CD14-positive monocyte (primary cell): ENCODE measurements at regions not wholly inside any gene's neighbourhood (a gene's known extent, or its start where the extent isn't known, plus 50 kb on each side); places are given as distances from the start of the nearest gene placed in this dataset.

Experiments used
- DNase-seq, 3 donors: peaks; one replicate each; pipeline ENCODE4 v3.0.0-alpha.2; 2011 to 2022
- H2AFZ ChIP-seq: 2 replicates; pipeline ENCODE4 v1.6.0; 2012; ENCODE audit warnings: mild to moderate bottlenecking, low read depth, low read length, inconsistent platforms; ENCODE audit not compliant: insufficient read depth, poor library complexity, severe bottlenecking
- H3K27ac ChIP-seq, 2 donors: 1 replicate in 1 of 2; 2 replicates in 1 of 2; pipeline ENCODE4 v1.5.1; 2012 to 2013; ENCODE audit warnings: low read length in 2 of 2, control low read depth in 1 of 2, inconsistent platforms in 1 of 2, low read depth in 1 of 2, mild to moderate bottlenecking in 1 of 2
- H3K27me3 ChIP-seq, 2 donors: one replicate each; pipeline versions ENCODE4 v1.6.0 to v1.6.1; 2011 to 2013; ENCODE audit warnings: low read length in 2 of 2; ENCODE audit not compliant: control insufficient read depth in 2 of 2, insufficient read depth in 2 of 2
- H3K36me3 ChIP-seq, 2 donors: replicated peaks in 1 of 2; 1 replicate in 1 of 2; 2 replicates in 1 of 2; pipeline versions ENCODE4 v1.5.1 to v1.6.1; 2012 to 2013; ENCODE audit warnings: low read length in 2 of 2, control low read depth in 1 of 2, inconsistent platforms in 1 of 2, mild to moderate bottlenecking in 1 of 2; ENCODE audit not compliant: insufficient read depth in 2 of 2, control insufficient read depth in 1 of 2
- H3K4me1 ChIP-seq, 2 donors: 1 replicate in 1 of 2; 2 replicates in 1 of 2; pipeline versions ENCODE4 v1.5.1 to v1.6.1; 2012 to 2013; ENCODE audit warnings: low read length in 2 of 2, control low read depth in 1 of 2, inconsistent platforms in 1 of 2, mild to moderate bottlenecking in 1 of 2, moderate library complexity in 1 of 2; ENCODE audit not compliant: insufficient read depth in 2 of 2, control insufficient read depth in 1 of 2
- H3K4me2 ChIP-seq: replicated peaks from 2 replicates; pipeline ENCODE3; 2012; ENCODE audit warnings: low read length, moderate library complexity, mild to moderate bottlenecking; ENCODE audit not compliant: poor library complexity, severe bottlenecking; ENCODE audit errors: extremely low read depth
- H3K4me3 ChIP-seq, 3 experiments: fragments of 200-600 bp in 1 of 3; sonication (generic) in 1 of 3; replicated peaks in 1 of 3; 1 replicate in 2 of 3; 2 replicates in 1 of 3; pipeline ENCODE4 v1.5.1; 2011 to 2013; ENCODE audit warnings: low read length in 3 of 3, mild to moderate bottlenecking in 3 of 3, control low read depth in 2 of 3, low read depth in 2 of 3, inconsistent platforms in 1 of 3, moderate library complexity in 1 of 3
- H3K79me2 ChIP-seq: 2 replicates; pipeline ENCODE4 v1.6.0; 2012; ENCODE audit warnings: mild to moderate bottlenecking, control low read depth, inconsistent platforms, low read length, moderate library complexity; ENCODE audit not compliant: insufficient read depth
- H3K9ac ChIP-seq: 2 replicates; pipeline ENCODE4 v1.6.0; 2017; ENCODE audit warnings: low read length, mild to moderate bottlenecking; ENCODE audit not compliant: insufficient read depth, poor library complexity, severe bottlenecking
- H3K9me3 ChIP-seq, 2 donors: replicated peaks in 1 of 2; 1 replicate in 1 of 2; 2 replicates in 1 of 2; pipeline versions ENCODE4 v1.5.1 to v1.6.1; 2012 to 2013; ENCODE audit warnings: low read length in 2 of 2, control low read depth in 1 of 2; ENCODE audit not compliant: control insufficient read depth in 1 of 2, insufficient read depth in 1 of 2
- H4K20me1 ChIP-seq: 2 replicates; pipeline ENCODE4 v1.6.0; 2012; ENCODE audit warnings: mild to moderate bottlenecking, low read length, control low read depth, moderate library complexity; ENCODE audit not compliant: insufficient read depth
- H3K27ac Mint-ChIP-seq, 7 donors: one replicate each; pipeline ENCODE4 v1.8.0; 2020; ENCODE audit warnings: mild to moderate bottlenecking in 7 of 7, mixed read lengths in 7 of 7, moderate library complexity in 6 of 7, inconsistent platforms in 2 of 7
- H3K27me3 Mint-ChIP-seq, 3 donors: one replicate each; pipeline ENCODE4 v1.8.0; 2021 to 2022; ENCODE audit warnings: low read depth in 3 of 3, mild to moderate bottlenecking in 3 of 3, mixed read lengths in 3 of 3, moderate library complexity in 3 of 3, inconsistent platforms in 1 of 3
- H3K36me3 Mint-ChIP-seq, 2 donors: one replicate each; pipeline ENCODE4 v1.8.0; 2020; ENCODE audit warnings: mixed read lengths in 2 of 2, inconsistent platforms in 1 of 2, mild to moderate bottlenecking in 1 of 2
- H3K4me1 Mint-ChIP-seq: one replicate; pipeline ENCODE4 v1.8.0; 2020; ENCODE audit warnings: mild to moderate bottlenecking, mixed read lengths
- H3K4me3 Mint-ChIP-seq, 2 donors: one replicate each; pipeline ENCODE4 v1.8.0; 2020; ENCODE audit warnings: mild to moderate bottlenecking in 2 of 2, mixed read lengths in 2 of 2, moderate library complexity in 1 of 2
- H3K9me3 Mint-ChIP-seq, 7 donors: one replicate each; pipeline ENCODE4 v1.8.0; 2020 to 2022; ENCODE audit warnings: mixed read lengths in 7 of 7, mild to moderate bottlenecking in 6 of 7, moderate library complexity in 6 of 7, inconsistent platforms in 2 of 7
- WGBS: methylation state at CpG from one replicate; pipeline ENCODE4 v1.1.5; 2013; ENCODE audit warnings: missing lambda C conversion rate; ENCODE audit not compliant: insufficient coverage; 5-methylcytosine and 5-hydroxymethylcytosine counted together
- intact Hi-C, 2 donors: fragments of 100-400 bp; cut with micrococcal nuclease; formaldehyde crosslinking; loops; one replicate each; pipeline versions ENCODE4 v1.15.0 to v1.15.1; 2023
- TF ChIP-seq, protein P1 (sequence below): fragments of 200-600 bp; IDR thresholded peaks from one replicate; pipeline ENCODE4 v1.8.0; 2022; ENCODE audit warnings: antibody characterized with exemption, mild to moderate bottlenecking

DNA sequence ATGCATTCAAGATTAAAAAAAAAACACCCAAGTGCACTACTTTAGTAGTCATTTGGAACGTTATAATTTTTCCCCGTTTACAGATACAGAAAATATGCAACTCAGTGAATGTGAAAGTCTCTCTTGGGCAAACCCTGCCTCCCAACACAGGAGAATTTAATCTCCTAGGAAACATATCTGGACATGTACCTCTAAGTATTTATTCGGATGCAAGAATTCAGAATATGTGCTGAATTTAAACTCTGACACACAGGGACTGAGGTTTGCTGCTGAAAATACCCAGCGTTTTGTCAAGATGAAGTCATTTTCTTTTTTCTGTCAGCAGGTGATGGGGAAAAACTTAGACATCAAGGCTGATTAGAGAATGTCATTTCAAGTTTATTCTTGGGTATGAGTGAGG, 105.4 kb downstream of the ACKR3 start:
- TF ChIP-seq, protein P1, sequence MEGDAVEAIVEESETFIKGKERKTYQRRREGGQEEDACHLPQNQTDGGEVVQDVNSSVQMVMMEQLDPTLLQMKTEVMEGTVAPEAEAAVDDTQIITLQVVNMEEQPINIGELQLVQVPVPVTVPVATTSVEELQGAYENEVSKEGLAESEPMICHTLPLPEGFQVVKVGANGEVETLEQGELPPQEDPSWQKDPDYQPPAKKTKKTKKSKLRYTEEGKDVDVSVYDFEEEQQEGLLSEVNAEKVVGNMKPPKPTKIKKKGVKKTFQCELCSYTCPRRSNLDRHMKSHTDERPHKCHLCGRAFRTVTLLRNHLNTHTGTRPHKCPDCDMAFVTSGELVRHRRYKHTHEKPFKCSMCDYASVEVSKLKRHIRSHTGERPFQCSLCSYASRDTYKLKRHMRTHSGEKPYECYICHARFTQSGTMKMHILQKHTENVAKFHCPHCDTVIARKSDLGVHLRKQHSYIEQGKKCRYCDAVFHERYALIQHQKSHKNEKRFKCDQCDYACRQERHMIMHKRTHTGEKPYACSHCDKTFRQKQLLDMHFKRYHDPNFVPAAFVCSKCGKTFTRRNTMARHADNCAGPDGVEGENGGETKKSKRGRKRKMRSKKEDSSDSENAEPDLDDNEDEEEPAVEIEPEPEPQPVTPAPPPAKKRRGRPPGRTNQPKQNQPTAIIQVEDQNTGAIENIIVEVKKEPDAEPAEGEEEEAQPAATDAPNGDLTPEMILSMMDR = no peak
- H3K9me3 Mint-ChIP-seq = peaks cover 0 to 7% (median 0%) of the 10 kb centered on the region in 7 donors
- no peak overlapping the region for H3K4me2 ChIP-seq
- WGBS = 83% methylated on average over 1 of the region's 4 CpGs
- no peaks in the 10 kb centered on the region for H3K4me1 Mint-ChIP-seq
- H3K27ac ChIP-seq = no peak overlapping the region
- H3K9ac ChIP-seq = no peak overlapping the region
- H3K36me3 Mint-ChIP-seq = no peaks in the 10 kb centered on the region
- H3K4me1 ChIP-seq = no peaks in the 10 kb centered on the region
- H3K9me3 ChIP-seq = no peaks in the 10 kb centered on the region
- no peak overlapping the region for H3K4me3 ChIP-seq
- H4K20me1 ChIP-seq = no peaks in the 10 kb centered on the region
- no peak for DNase-seq
- H3K27me3 Mint-ChIP-seq = peaks cover 26 to 42% (median 31%) of the 10 kb centered on the region in 3 donors
- no peak overlapping the region for H3K27ac Mint-ChIP-seq
- no peak overlapping the region for H2AFZ ChIP-seq
- H3K4me3 Mint-ChIP-seq = no peak overlapping the region
- intact Hi-C loops = no loop called here
- H3K79me2 ChIP-seq = no peaks in the 10 kb centered on the region
- H3K36me3 ChIP-seq = no peaks in the 10 kb centered on the region
- H3K27me3 ChIP-seq = peaks cover 0 to 19% of the 10 kb centered on the region in 2 donors

DNA sequence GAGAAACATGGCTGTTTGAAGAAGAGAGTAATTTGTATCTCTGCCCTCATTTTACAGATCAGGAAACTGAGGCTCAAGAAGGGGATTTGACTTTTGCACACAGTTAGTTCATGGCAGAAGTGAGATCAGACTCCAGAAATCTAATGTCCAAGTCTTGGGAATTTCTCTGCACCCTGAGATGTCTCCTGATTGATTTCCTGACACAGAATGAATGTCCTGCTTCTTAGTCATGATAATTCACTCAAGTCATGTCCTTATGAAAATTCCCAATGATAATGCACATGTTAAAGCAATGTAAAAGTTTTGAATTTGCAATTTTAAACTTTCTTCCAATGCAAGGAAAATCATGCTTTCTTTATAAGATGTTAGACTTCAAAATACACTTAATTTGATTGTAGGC, 105.9 kb downstream of the ACKR3 start:
- Mint-ChIP-seq H3K27ac (no peak overlapping the region), H3K9me3 (peaks cover 0 to 7% (median 0%) of the 10 kb centered on the region in 7 donors)
- intact Hi-C loops = no loop called here

More for the DNA sequence above, 105.9 kb downstream of the ACKR3 start:
- H3K4me1 ChIP-seq = no peaks in the 10 kb centered on the region
- no peak overlapping the region for H2AFZ ChIP-seq
- no peaks in the 10 kb centered on the region for H4K20me1 ChIP-seq
- H3K4me1 Mint-ChIP-seq = no peaks in the 10 kb centered on the region
- no peak overlapping the region for H3K27ac ChIP-seq
- no peaks in the 10 kb centered on the region for H3K9me3 ChIP-seq
- peaks cover 0 to 17% of the 10 kb centered on the region in 2 donors for H3K27me3 ChIP-seq
- no peak overlapping the region for H3K4me3 Mint-ChIP-seq
- TF ChIP-seq, protein P1 = no peak
- no peak overlapping the region for H3K4me3 ChIP-seq
- no peaks in the 10 kb centered on the region for H3K36me3 Mint-ChIP-seq
- H3K79me2 ChIP-seq = no peaks in the 10 kb centered on the region
- peaks cover 26 to 42% (median 31%) of the 10 kb centered on the region in 3 donors for H3K27me3 Mint-ChIP-seq
- H3K4me2 ChIP-seq = no peak overlapping the region
- H3K9ac ChIP-seq = no peak overlapping the region
- no peaks in the 10 kb centered on the region for H3K36me3 ChIP-seq
- DNase-seq = no peak
